ENCODE measurements at regions not wholly inside any gene's neighbourhood (a gene's known extent, or its start where the extent isn't known, plus 50 kb on each side); places are given as distances from the start of the nearest gene placed in this dataset.
"Not testable (repeated sequence)": the region's sequence is repeated elsewhere in the genome, so short reads cannot be mapped to it uniquely, and the experiment has no call there.

GRCh38 chr11:87463486-87464102 lies 425.9 kb downstream of the TMEM135 start:
- no peak for DNase-seq (ENCODE audit: low spot score)

GRCh38 chr11:87462171-87462570 lies 424.4 kb downstream of the TMEM135 start:
- no peak for DNase-seq (ENCODE audit: low spot score)

GRCh38 chr11:87460842-87461637 lies 423.3 kb downstream of the TMEM135 start:
- DNase-seq (ENCODE audit: low spot score) = no peak

GRCh38 chr11:87460279-87460678 lies 422.5 kb downstream of the TMEM135 start:
- no peak for DNase-seq (ENCODE audit: low spot score)

- no peak for DNase-seq (ENCODE audit: low spot score)
These were observed 421.6 kb downstream of the TMEM135 start for GRCh38 chr11:87459351-87459750.

- no peak for DNase-seq (ENCODE audit: low spot score)
These were observed 418.8 kb downstream of the TMEM135 start for GRCh38 chr11:87456499-87456898.

GRCh38 chr11:87455180-87455579 lies 417.4 kb downstream of the TMEM135 start:
- no peak for DNase-seq (ENCODE audit: low spot score)

DNA sequence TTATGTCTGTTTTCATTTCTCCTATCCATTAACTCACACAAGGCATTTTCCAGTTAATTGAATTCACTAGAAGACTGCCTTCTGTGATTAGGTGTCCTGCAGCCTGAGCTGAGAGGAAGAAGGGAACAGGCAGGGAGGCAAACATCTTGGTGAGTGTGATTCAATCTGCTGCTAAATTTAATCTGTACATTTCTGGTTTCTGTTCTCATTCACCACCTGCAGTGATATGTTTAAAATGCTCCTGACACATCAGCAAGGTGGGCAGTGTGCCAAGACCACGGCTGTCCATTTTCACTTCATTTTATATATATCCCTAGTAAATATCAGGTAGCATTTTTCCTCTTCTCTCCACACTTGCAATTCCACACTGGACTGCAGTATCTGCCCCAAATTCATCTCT lies 416.5 kb downstream of the TMEM135 start:
- DNase-seq (ENCODE audit: low spot score) = no peak

DNA sequence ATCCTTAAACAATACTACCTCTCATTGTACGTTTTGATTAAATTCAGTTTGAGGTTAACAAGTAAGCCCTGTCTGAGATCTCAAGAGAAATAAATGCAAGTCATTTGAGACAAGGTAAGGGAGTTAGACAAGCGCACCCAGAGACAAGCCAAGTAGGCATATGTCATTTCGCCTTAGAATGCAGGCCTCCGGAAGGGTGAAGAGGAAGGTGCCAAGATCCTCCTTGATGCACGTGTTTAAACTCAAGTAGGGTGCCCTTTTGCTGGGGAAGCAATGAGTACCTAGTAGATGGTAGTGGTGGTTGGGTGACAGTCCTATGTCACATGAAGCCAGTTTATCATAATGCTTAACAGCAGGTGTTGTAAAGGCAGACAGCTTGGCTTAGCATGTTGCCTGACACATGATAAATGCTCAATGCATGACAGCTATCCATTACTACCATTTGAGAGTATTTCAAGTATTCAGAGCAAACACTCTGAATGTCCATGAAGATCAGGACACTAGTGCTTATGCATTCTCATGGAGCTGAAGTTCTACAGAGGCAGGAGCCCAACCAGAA lies 415.9 kb downstream of the TMEM135 start:
- no peak for DNase-seq (ENCODE audit: low spot score)

GRCh38 chr11:87452025-87452424 lies 414.3 kb downstream of the TMEM135 start:
- not testable (repeated sequence) for DNase-seq (ENCODE audit: low spot score)

DNA sequence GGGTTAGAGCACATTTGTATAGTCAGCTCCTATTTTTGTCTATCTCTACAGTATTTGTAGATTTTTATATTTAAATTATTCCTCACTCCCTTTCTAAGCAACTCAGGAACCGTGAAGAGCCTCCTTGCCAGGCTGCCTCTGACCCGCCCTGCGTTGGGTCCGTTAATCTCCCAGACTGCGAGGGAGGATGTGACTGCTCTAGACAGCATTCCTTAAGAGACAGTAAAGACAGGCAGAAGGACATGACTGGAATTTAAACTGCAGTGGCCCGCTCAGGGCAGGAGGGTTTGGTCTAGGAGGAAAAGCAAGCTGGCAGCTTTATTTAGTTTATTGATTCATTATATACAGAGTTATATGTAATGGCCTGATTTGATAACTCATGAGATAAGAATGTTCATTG lies 413.7 kb downstream of the TMEM135 start:
- no peak for DNase-seq (ENCODE audit: low spot score)

DNA sequence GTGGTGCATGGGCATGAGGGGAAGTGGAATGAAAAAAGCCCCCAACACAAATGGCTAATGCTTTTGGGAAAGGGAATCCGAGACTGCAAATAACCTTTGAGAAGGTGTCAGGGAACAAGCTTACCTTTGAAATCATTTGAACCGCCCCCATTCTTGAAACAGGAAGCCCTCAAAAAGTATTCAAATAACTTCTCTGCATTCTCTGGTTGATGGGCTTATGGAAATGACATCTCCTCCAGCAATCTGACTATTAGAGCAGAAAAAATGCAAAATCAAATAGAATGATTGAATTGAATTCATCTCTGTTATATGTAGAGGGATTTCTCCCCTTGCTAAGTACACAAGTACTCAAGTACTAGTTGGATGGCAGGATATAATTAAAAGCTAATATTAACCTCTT lies 409.9 kb downstream of the TMEM135 start:
- DNase-seq (ENCODE audit: low spot score) = no peak

DNA sequence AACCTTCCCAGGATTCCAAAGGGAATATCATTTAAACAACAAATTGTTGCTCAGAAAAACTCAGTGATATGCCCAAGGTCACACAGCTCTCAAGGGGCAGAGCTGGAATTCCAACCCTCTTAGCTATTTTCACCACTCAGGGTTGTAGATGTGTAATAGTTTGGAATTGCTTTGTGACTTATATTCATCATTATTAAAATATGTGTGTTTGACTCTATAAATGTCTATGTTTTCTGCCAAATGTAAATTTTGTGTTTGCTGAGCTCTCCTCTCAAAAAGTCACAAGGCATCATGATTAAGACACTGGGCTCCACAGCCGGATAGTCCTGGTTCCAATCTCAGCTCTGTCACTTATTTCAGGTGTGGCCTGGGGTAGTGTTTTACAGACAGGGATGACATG lies 407.3 kb downstream of the TMEM135 start:
- DNase-seq (ENCODE audit: low spot score) = peak; percentile 30

GRCh38 chr11:87443707-87444106 lies 406.0 kb downstream of the TMEM135 start:
- DNase-seq (ENCODE audit: low spot score) = no peak

DNA sequence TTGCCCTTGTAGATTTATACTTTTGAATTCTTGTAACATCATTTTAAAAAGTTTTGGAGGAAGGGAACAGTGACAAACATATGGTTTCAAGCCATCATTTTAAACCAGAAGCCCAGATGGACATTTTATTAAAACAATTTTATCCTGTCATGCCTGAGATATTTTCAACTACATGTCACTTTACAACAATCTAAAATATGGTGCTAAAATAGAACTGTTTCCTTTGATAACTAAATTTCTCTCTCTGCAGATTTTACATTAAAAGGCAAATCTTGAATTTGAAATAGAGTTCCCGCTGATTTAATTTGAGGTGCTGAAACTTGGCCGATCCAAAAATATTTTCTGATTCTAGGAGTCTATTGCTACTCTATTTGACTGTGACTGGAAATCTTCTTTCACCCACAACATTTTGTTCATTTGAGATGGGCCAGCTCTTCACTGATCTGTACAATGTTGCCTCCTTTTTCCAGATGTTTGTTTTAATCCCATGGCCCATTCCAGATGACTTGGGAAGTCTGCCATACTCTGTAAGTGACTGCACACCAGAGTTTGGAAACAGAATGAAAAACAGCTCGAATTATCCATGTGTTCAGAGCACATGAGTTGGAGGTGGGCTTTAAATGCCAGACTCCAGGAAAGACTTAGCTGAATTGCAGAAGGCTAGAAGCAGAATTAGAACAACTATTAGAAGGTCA lies 402.5 kb downstream of the TMEM135 start:
- no peak for DNase-seq (ENCODE audit: low spot score)

GRCh38 chr11:87438416-87438815 lies 400.7 kb downstream of the TMEM135 start:
- DNase-seq (ENCODE audit: low spot score) = no peak

DNA sequence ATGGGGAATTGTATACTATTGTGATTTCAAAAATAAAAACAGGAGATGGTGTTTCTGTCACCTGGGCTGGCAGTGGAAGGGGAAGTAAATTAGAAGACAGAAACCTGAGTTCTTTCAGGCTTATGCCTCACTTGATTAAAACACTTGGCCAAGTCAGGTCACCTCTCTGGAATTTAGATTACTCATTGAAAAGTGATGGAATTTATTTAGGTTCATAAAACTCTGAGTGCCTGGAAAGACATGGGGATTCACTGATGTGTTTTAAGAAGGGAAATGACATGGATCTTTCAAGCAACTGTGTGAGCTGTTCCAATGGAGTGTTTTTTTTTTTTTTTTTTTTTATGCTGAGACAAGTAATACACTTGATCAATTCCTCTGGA lies 400.1 kb downstream of the TMEM135 start:
- DNase-seq (ENCODE audit: low spot score) = peak; percentile 31

- DNase-seq (ENCODE audit: low spot score) = no peak
These were observed 399.6 kb downstream of the TMEM135 start for GRCh38 chr11:87437133-87437843.

DNA sequence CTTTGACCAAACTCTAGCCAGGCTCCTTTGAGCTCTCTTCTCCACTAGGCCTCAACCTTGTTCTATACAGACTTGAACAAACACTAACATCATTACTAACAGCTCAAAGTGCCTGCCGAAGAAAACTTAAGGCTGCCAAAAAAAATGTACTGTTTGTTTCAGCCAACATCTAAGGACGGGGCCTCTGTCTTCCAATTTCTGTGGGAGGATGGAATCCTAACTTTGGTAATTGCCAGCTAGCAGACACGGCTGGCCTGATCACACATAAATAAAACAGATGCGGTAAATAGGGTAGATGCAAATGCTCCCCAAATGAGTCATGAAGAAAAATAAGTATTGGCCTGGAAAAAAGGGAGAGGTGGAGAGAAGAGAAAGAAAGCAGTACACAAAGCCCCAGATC lies 394.3 kb downstream of the TMEM135 start:
- peak; percentile 57 for DNase-seq (ENCODE audit: low spot score)

DNA sequence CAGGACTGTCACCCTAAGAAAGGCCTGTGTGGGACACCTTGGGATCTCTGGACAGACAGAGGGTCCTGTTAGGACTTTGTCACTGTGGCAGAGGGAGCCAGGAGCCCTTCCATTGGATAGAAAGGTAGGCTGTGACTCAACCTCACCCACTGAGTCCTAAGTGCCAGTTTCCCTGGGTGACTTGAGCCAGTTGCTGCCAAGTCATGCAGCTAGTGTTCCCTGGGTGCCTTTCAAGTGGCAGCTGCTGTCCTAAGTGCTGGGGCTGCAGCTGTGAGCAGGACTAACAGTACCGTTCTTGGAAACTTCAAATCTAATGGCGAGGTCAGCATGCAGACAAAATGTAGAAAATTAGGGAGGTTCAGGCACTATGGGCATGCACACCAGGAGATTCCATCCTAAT lies 393.7 kb downstream of the TMEM135 start:
- DNase-seq (ENCODE audit: low spot score) = no peak

- no peak for DNase-seq (ENCODE audit: low spot score)
These were observed 393.1 kb downstream of the TMEM135 start for GRCh38 chr11:87430821-87431220.

DNA sequence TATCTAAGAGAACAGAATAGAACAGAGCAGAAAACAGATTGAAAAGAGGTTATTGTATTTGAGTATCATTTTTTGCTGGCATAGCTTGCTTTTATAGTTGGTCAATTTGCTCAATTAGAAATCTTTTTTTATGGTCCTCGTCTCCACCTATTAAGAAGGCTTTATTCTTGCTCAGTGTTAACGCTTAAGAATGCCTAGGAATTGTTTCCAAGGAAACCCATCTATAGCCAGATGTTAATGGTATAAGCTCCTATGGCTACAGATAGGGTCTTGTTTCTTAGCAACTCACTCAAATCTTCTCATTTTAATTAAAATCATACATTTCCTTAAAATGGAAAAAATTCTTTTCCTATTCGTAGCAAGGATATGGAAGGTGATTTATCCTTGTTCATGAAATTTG lies 392.3 kb downstream of the TMEM135 start:
- DNase-seq (ENCODE audit: low spot score) = no peak
